ENCODE measurements at regions not wholly inside any gene's neighbourhood (a gene's known extent, or its start where the extent isn't known, plus 50 kb on each side); places are given as distances from the start of the nearest gene placed in this dataset.
A peak's percentile ranks its signal among the peaks of the same experiment; 100 is the strongest.
"Not testable (repeated sequence)": the region's sequence is repeated elsewhere in the genome, so short reads cannot be mapped to it uniquely, and the experiment has no call there.

- no peak for DNase-seq (ENCODE audit: low spot score)
Measured at GRCh38 chr2:103383541-103383940, 621.7 kb downstream of the TMEM182 start.

- DNase-seq (ENCODE audit: low spot score), result no peak
Measured at GRCh38 chr2:103386872-103387271, 625.0 kb downstream of the TMEM182 start.

GRCh38 chr2:103387888-103388287 lies 626.1 kb downstream of the TMEM182 start:
- no peak for DNase-seq (ENCODE audit: low spot score)

GRCh38 chr2:103396152-103396551 lies 634.3 kb downstream of the TMEM182 start:
- DNase-seq (ENCODE audit: low spot score), result no peak

- no peak for DNase-seq (ENCODE audit: low spot score)
Measured at GRCh38 chr2:103401621-103402020, 639.8 kb downstream of the TMEM182 start.

DNA sequence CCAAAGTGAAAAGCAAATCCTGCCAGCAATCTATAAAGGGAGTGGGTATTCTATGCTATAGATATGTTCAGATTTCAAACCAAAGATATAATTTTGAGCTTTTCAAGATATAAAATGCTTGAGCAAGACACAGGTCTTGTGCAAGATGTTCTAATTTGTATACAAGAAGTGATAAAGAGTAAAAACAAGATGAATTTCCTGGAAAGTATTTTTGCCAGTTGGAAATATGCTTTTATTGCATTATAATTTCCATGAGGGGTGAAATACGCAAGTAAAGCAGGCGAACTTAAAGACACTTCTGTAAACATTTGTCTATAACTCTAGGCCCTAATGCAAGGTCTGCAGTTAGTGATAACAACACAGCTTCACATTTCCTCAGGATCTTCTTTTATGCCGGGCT lies 640.5 kb downstream of the TMEM182 start:
- DNase-seq (ENCODE audit: low spot score), result no peak

GRCh38 chr2:103402944-103403343 lies 641.1 kb downstream of the TMEM182 start:
- no peak for DNase-seq (ENCODE audit: low spot score)

- DNase-seq (ENCODE audit: low spot score), result not testable (repeated sequence)
Measured at GRCh38 chr2:103403388-103403787, 641.6 kb downstream of the TMEM182 start.

- no peak for DNase-seq (ENCODE audit: low spot score)
Measured at GRCh38 chr2:103410221-103410620, 648.4 kb downstream of the TMEM182 start.

- DNase-seq (ENCODE audit: low spot score), result no peak
Measured at GRCh38 chr2:103419506-103419905, 657.7 kb downstream of the TMEM182 start.

DNA sequence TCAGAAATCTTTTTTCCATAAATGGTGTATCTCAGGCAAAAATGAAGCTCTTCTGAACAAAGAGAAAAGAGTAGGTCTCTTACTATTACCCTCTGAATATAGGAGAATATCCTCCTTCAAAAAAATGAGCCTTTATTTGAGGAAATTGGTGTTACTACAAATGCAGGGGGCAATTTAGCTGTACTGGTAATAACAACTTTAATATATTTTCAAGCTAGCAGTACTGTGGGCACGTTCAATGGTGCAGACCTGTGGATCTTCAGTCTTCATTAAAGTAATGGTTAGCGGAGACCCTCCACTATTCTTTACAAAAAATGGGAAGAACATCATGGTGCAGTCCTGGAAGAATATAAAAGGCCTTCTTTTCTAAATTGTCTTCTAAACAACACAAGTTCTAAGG lies 661.3 kb downstream of the TMEM182 start:
- no peak for DNase-seq (ENCODE audit: low spot score)

GRCh38 chr2:103427567-103427966 lies 665.7 kb downstream of the TMEM182 start:
- no peak for DNase-seq (ENCODE audit: low spot score)

DNA sequence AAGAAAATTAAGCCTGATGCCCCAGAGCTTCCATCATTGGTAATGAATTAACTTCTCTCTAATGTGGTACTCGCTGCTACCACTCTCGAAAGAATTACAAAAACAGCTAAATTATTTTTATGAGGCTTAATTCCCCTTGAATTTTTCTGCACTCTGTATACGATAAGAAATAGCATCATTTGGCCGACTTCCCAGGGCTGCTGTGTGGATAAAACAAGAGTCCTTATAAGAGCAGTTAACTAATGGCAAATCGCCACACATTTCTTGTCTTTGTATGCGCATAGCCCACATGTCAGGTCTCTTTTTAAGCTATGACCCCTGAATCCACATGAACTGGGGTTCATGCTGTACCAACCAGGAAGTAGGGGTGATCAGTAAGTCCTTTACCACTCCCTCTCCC lies 668.4 kb downstream of the TMEM182 start:
- no peak for DNase-seq (ENCODE audit: low spot score)

DNA sequence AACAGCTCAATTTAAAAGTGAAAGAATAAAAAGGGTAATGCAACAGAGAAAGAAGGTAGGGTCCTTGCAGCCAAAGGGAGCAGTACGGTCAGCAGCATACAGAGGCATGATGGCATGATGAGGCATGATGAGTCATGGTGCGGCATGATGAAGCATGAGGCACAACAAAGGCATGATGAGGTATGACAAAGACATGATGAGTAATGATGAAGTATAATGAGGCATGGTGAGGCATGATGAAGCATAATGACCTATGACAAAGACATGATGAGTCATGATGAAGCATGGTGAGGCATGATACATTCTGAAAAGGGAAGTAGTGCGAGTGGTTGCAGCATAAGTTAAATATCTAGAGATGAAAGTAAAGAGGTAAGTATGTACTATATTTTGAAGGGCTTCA lies 673.2 kb downstream of the TMEM182 start:
- no peak for DNase-seq (ENCODE audit: low spot score)

DNA sequence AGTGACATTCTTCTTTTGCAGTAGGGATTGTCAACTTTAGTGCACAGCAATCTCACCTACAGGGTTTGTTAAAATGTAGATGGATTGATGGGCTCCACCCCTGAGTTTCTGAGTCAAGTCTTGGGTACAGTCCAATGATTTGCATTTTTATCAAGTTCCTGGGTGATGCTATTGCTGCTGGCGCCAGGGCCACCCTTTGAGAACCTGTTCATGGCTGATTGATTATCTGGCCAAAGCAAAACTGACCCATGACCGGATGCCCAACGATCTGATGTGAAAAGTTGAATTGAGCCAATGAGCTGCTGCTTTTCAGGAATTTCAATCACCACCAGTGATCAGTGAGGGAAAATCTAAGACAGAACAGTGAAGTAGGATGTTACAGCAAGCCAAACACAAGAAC lies 675.3 kb downstream of the TMEM182 start:
- DNase-seq (ENCODE audit: low spot score), result no peak

DNA sequence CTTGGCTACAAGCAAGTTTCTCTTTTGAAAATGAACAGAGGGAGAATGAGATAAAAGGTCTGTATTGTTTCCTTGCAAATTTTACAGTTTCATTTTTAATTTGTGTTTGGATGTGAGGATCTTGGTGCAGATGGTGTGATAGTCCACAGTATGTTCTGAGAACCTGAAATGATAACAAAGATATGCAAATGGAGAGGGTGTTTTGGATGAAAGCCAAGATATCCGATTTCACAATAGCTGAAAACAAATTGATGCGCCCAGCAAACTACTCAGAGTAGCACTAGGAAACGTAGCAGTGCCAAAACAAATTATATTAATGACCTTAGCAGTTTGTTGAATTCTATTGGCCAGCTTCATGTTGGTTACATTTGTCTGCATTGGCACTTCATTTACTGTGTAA lies 683.5 kb downstream of the TMEM182 start:
- DNase-seq (ENCODE audit: low spot score), result no peak

DNA sequence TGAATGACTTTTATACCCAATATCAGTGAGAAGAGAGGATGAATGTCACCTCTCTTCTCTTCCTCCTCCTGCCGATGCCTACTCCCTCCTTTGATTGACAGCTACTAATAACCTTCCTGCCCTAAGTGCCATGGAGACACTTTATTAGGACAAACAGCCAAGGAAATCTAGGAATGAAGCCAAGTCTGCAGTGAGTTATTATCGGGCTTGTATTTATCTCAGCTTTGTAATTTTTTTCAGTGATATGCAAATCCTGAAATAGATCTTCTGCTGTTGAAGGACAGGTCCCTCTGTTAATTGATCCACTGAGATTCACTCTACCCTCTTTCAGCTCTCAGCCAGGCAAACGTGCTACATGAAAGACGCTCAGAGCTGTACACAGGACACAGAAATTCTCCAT lies 686.7 kb downstream of the TMEM182 start:
- DNase-seq (ENCODE audit: low spot score), result no peak

GRCh38 chr2:103451283-103451682 lies 689.5 kb downstream of the TMEM182 start:
- no peak for DNase-seq (ENCODE audit: low spot score)

GRCh38 chr2:103459283-103459682 lies 697.5 kb downstream of the TMEM182 start:
- no peak for DNase-seq (ENCODE audit: low spot score)

GRCh38 chr2:103462101-103462500 lies 700.3 kb downstream of the TMEM182 start:
- DNase-seq (ENCODE audit: low spot score), result no peak

DNA sequence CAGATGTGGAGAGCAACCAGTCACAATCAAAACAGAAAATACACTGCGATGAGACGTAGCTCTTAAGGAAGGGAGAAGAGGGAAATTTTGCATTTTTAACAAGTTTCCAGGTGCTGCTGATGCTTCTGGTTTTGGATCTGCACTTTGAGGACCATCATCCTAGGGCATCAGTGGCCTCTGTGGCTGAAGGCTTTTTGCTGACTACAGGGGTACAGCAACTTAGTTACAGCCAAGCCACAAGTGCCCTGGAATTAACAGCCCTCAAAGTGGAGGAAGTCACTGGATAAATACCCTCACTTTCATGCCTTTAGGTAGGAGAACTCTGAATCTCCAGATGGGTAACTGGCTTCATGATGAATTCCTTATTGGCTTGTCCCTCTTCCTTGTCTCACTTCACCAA lies 700.9 kb downstream of the TMEM182 start:
- DNase-seq (ENCODE audit: low spot score), result no peak

DNA sequence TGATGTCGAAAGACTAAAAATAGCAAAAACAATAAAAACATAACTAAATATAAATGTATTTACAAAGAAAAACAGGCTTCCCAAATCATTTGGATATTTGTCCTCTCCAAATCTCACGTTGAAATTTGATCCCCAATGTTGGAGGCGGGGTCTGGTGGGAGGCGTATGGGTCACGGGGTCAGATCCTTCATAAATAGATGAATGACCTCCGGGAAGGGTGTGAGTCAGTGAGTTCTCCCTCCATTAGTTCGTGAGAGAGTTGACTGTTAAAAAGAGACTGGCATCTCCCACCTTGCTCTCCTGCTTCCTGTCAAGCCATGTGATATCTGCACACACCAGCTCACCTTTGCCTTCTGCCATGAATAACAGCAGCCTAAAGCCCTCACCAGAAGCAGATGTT lies 703.0 kb downstream of the TMEM182 start:
- no peak for DNase-seq (ENCODE audit: low spot score)

DNA sequence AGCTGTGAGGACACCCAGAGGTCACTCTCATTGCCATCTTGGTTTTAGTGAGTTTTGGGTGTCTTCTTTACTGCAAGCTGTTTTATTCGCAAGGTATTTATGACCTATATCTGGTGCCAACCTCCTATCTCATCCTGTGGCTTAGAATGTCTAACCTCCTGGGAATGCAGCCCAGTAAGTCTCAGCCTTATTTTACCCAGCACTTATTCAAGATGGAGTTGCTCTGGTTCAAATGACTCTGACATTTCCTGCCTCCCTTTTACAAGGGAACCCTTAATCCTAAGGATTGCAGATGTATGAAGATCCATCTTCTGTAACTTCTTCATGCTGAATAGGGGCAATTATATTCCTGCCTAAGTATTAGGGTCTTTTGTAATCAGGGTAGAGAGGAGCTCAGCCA lies 708.0 kb downstream of the TMEM182 start:
- DNase-seq (ENCODE audit: low spot score), result no peak

DNA sequence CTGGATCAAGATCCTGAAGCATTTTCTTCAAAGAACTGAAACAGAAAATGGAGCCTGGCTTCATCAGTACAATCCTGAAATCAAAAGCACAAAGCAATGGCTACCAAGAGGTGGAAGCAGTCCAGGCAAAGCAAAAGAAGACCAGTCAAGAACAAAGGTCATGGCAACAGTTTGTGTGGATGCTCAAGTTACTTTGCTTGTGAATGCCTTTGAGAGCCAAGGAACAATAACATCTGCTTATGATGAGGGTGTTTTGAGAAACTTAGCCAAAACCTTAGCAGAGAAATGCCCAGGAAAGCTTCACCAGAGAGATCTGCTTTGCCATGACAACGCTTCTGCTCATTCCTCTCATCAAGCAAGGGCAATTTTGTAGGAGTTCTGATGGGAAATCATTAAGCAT lies 723.1 kb downstream of the TMEM182 start:
- peak; percentile 57 for DNase-seq (ENCODE audit: low spot score)

DNA sequence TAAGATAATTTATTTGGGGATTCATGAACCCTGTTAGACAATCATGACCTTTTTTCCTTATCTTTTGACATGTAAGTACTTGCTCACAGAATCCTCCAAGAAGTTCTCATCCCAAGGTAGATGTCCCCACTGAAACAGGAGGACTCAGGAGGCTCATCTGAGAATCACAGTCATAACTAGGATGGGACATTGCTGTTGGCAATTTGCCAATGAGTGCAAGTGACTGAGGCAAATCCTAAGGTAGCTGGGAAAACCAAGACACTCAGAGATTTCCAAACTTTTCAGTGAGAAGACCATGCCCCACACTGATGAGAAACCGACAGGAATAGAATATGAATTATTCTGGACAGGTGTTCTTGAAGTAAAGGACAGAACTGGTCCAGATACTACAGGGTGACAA lies 735.0 kb downstream of the TMEM182 start:
- no peak for DNase-seq (ENCODE audit: low spot score)
